K562 (cell line): ENCODE measurements at regions not wholly inside any gene's neighbourhood (a gene's known extent, or its start where the extent isn't known, plus 50 kb on each side); places are given as distances from the start of the nearest gene placed in this dataset.

Experiments used
- POLR2AphosphoS5 ChIP-seq: IDR thresholded peaks from 2 replicates; pipeline ENCODE4 v1.6.1; 2011; ENCODE audit warnings: mild to moderate bottlenecking, low read depth, low read length, moderate library complexity; ENCODE audit not compliant: control insufficient read depth, insufficient read depth
- TF ChIP-seq, protein P1 (sequence below): fragments of 250-450 bp; sonication (Bioruptor Pico); IDR thresholded peaks from 2 replicates; pipeline ENCODE4 v1.4.0; 2020; ENCODE audit warnings: borderline replicate concordance

- TF ChIP-seq POLR2AphosphoS5: no peak
- TF ChIP-seq, protein P1, sequence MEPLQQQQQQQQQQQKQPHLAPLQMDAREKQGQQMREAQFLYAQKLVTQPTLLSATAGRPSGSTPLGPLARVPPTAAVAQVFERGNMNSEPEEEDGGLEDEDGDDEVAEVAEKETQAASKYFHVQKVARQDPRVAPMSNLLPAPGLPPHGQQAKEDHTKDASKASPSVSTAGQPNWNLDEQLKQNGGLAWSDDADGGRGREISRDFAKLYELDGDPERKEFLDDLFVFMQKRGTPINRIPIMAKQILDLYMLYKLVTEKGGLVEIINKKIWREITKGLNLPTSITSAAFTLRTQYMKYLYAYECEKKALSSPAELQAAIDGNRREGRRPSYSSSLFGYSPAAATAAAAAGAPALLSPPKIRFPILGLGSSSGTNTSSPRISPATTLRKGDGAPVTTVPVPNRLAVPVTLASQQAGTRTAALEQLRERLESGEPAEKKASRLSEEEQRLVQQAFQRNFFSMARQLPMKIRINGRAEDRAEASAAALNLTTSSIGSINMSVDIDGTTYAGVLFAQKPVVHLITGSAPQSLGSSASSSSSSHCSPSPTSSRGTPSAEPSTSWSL (CRISPR knock-in tag): no peak
These were observed 535.8 kb downstream of the GALR1 start for GRCh38 chr18:77785415-77785975.
